GM12872 (cell line): ENCODE measurements at regions not wholly inside any gene's neighbourhood (a gene's known extent, or its start where the extent isn't known, plus 50 kb on each side); places are given as distances from the start of the nearest gene placed in this dataset.
A peak's percentile ranks its signal among the peaks of the same experiment; 100 is the strongest.

Experiments
- CTCF ChIP-seq: IDR thresholded peaks from 3 replicates; pipeline ENCODE4 v1.5.1; 2011; ENCODE audit warnings: low read depth, mild to moderate bottlenecking, low read length, moderate library complexity; ENCODE audit not compliant: insufficient read depth

GRCh38 chr5:53256746-53257145 lies 147.2 kb upstream of the MOCS2 start:
- TF ChIP-seq CTCF: no peak

GRCh38 chr5:53257806-53258373 lies 148.3 kb upstream of the MOCS2 start:
- no peak for TF ChIP-seq CTCF

GRCh38 chr5:53259176-53259575 lies 149.6 kb upstream of the MOCS2 start:
- TF ChIP-seq CTCF: no peak

- TF ChIP-seq CTCF: no peak
Observed at GRCh38 chr5:53260446-53260845, 150.9 kb upstream of the MOCS2 start.

- TF ChIP-seq CTCF: no peak
Observed at GRCh38 chr5:53261245-53261644, 151.7 kb upstream of the MOCS2 start.

GRCh38 chr5:53262348-53262970 lies 152.9 kb upstream of the MOCS2 start:
- TF ChIP-seq CTCF: peak; percentile 34; the same call in 1 of the 3 replicates

- no peak for TF ChIP-seq CTCF
Observed at GRCh38 chr5:53263151-53263550, 153.6 kb upstream of the MOCS2 start.
